ENCODE measurements at regions not wholly inside any gene's neighbourhood (a gene's known extent, or its start where the extent isn't known, plus 50 kb on each side); places are given as distances from the start of the nearest gene placed in this dataset.

- TF ChIP-seq, protein P1, sequence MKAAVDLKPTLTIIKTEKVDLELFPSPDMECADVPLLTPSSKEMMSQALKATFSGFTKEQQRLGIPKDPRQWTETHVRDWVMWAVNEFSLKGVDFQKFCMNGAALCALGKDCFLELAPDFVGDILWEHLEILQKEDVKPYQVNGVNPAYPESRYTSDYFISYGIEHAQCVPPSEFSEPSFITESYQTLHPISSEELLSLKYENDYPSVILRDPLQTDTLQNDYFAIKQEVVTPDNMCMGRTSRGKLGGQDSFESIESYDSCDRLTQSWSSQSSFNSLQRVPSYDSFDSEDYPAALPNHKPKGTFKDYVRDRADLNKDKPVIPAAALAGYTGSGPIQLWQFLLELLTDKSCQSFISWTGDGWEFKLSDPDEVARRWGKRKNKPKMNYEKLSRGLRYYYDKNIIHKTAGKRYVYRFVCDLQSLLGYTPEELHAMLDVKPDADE (IDR thresholded peaks at IDR 0.05): no peak
- TF ChIP-seq CTCF (conservative IDR thresholded peaks at IDR 0.05; ENCODE audit: low read depth in 2 of 2): no peak
- TF ChIP-seq EZH2phosphoT487 (IDR thresholded peaks at IDR 0.05; ENCODE audit: unreplicated experiment): no peak
- no peak for TF ChIP-seq POLR2AphosphoS5 (IDR thresholded peaks at IDR 0.05; ENCODE audit: low read depth)
Observed at GRCh38 chr22:49303781-49304461, 523.8 kb downstream of the BRD1 start.

Measured in GM23338 (cell line).